PFSK-1 (cell line): ENCODE measurements at regions not wholly inside any gene's neighbourhood (a gene's known extent, or its start where the extent isn't known, plus 50 kb on each side); places are given as distances from the start of the nearest gene placed in this dataset.

Experiments used
- POLR2AphosphoS5 ChIP-seq: IDR thresholded peaks from 2 replicates; pipeline ENCODE4 v1.6.1; 2012; ENCODE audit warnings: low read depth, mild to moderate bottlenecking, control low read depth, low read length, moderate library complexity
- SIN3A ChIP-seq: IDR thresholded peaks from 2 replicates; pipeline ENCODE4 v1.6.1; 2012; ENCODE audit warnings: mild to moderate bottlenecking, low read length, moderate library complexity, borderline replicate concordance; ENCODE audit not compliant: insufficient read depth
- TAF1 ChIP-seq: IDR thresholded peaks from 2 replicates; pipeline ENCODE4 v1.6.1; 2012; ENCODE audit warnings: low read length, control low read depth, borderline replicate concordance; ENCODE audit not compliant: insufficient read depth

DNA sequence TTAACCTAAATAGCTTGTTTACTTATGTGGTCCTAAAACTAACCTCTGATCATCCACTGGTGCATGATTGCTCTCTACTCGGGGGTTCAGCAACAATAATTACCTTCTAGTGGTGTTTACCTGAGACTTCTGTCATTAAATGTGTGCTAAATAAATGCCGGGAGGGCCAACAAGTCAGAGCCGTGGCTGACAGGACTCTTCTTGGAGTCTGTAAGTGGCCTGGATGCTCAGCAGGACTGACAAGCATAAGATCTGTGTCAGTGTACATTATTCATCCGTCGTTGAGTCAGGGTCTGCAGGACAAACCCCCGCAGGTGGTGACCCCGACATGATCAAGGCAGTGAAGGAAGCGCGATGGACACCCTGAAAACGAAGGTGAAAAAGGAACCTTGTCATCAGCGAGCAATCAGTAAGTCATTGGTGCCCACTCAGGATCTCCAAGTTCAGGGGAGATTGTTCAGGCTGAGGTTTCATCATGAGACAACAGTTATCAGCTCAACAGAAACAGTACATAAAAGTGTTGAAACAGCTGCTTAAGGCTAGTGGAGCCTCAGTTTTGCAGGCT, 1466.9 kb downstream of the UQCRFS1 start:
- TF ChIP-seq POLR2AphosphoS5 (no peak), SIN3A (no peak), TAF1 (no peak)
